Adrenal gland (tissue), 5 donors: ENCODE measurements at regions not wholly inside any gene's neighbourhood (a gene's known extent, or its start where the extent isn't known, plus 50 kb on each side); places are given as distances from the start of the nearest gene placed in this dataset.

ENCODE experiments used
- CTCF ChIP-seq, 6 experiments: fragments of 450-650 bp in 4 of 6; fragments of 200-600 bp in 2 of 6; sonication (generic) in 1 of 6; IDR thresholded peaks; 1 replicate in 5 of 6; 2 replicates in 1 of 6; pipeline versions ENCODE4 v1.5.1 to v1.8.0; 2016 to 2021; ENCODE audit warnings: antibody characterized with exemption in 6 of 6, mild to moderate bottlenecking in 2 of 6, moderate library complexity in 1 of 6
- POLR2A ChIP-seq, 2 donors: fragments of 450-650 bp; IDR thresholded peaks; one replicate each; pipeline ENCODE4 v1.6.1; 2017; ENCODE audit warnings: antibody characterized with exemption in 2 of 2, mild to moderate bottlenecking in 2 of 2, moderate library complexity in 1 of 2
- donor health status: DM: no; HTN: no; CAD: no.

- no peak for TF ChIP-seq POLR2A (IDR thresholded peaks at IDR 0.05)
- TF ChIP-seq CTCF (IDR thresholded peaks at IDR 0.05), result no peak
These were observed 140.3 kb upstream of the DCBLD2 start for GRCh38 chr3:99041747-99042146.
